Mesenchymal stem cell (in vitro differentiated cells and primary cell): ENCODE measurements at regions not wholly inside any gene's neighbourhood (a gene's known extent, or its start where the extent isn't known, plus 50 kb on each side); places are given as distances from the start of the nearest gene placed in this dataset.

Experiments used
- DNase-seq: peaks from one replicate; pipeline ENCODE4 v3.0.0-alpha.2; 2013
- H2AFZ ChIP-seq: one replicate; pipeline ENCODE4 v1.6.1; 2013; ENCODE audit warnings: low read depth, mild to moderate bottlenecking, control low read depth, inconsistent platforms, low read length, moderate library complexity
- H2AK5ac ChIP-seq: 2 replicates; pipeline ENCODE4 v1.6.1; 2013; ENCODE audit warnings: low read length, moderate library complexity, mild to moderate bottlenecking, inconsistent platforms; ENCODE audit not compliant: severe bottlenecking
- H2BK120ac ChIP-seq: one replicate; pipeline ENCODE4 v1.6.1; 2013; ENCODE audit warnings: low read depth, mild to moderate bottlenecking, inconsistent platforms, low read length, moderate library complexity
- H2BK12ac ChIP-seq, 2 experiments: one replicate each; pipeline ENCODE4 v1.6.1; 2013; ENCODE audit warnings: inconsistent platforms in 2 of 2, low read length in 2 of 2, mild to moderate bottlenecking in 2 of 2, moderate library complexity in 2 of 2, control low read depth in 1 of 2
- H2BK15ac ChIP-seq: one replicate; pipeline ENCODE4 v1.6.1; 2013; ENCODE audit warnings: mild to moderate bottlenecking, low read depth, inconsistent platforms; ENCODE audit not compliant: poor library complexity, severe bottlenecking
- H2BK5ac ChIP-seq: 2 replicates; pipeline ENCODE4 v1.6.1; 2013; ENCODE audit warnings: low read depth, mild to moderate bottlenecking, low read length, control low read depth, inconsistent platforms; ENCODE audit not compliant: poor library complexity, severe bottlenecking
- H3K14ac ChIP-seq, 2 experiments: one replicate each; pipeline ENCODE4 v1.6.1; 2013; ENCODE audit warnings: inconsistent platforms in 2 of 2, low read length in 2 of 2, control low read depth in 1 of 2, mild to moderate bottlenecking in 1 of 2, moderate library complexity in 1 of 2
- H3K18ac ChIP-seq, 2 experiments: one replicate each; pipeline ENCODE4 v1.6.1; 2013; ENCODE audit warnings: inconsistent platforms in 2 of 2, low read length in 2 of 2, control low read depth in 1 of 2, low read depth in 1 of 2, mild to moderate bottlenecking in 1 of 2
- H3K23ac ChIP-seq, 2 experiments: one replicate each; pipeline ENCODE4 v1.6.1; 2013; ENCODE audit warnings: inconsistent platforms in 2 of 2, low read length in 2 of 2, mild to moderate bottlenecking in 2 of 2, moderate library complexity in 2 of 2, control low read depth in 1 of 2
- H3K27ac ChIP-seq: 2 replicates; pipeline ENCODE4 v1.5.1; 2013; ENCODE audit warnings: mild to moderate bottlenecking, moderate library complexity, low read length, control low read depth, inconsistent platforms; ENCODE audit not compliant: poor library complexity, severe bottlenecking
- H3K27me3 ChIP-seq, 2 experiments: 2 replicates each; pipeline versions ENCODE4 v1.6.1 to v1.7.0; 2013; ENCODE audit warnings: low read length in 2 of 2, mild to moderate bottlenecking in 2 of 2, moderate library complexity in 2 of 2, control low read depth in 1 of 2, inconsistent platforms in 1 of 2; ENCODE audit not compliant: control insufficient read depth in 1 of 2, insufficient read depth in 1 of 2
- H3K36me3 ChIP-seq, 2 experiments: 2 replicates each; pipeline versions ENCODE4 v1.6.1 to v1.7.0; 2013; ENCODE audit warnings: low read length in 2 of 2, control low read depth in 1 of 2, inconsistent platforms in 1 of 2, low read depth in 1 of 2, mild to moderate bottlenecking in 1 of 2; ENCODE audit not compliant: insufficient read depth in 2 of 2, control insufficient read depth in 1 of 2
- H3K4ac ChIP-seq, 2 experiments: one replicate each; pipeline ENCODE4 v1.6.1; 2013; ENCODE audit warnings: inconsistent platforms in 2 of 2, low read length in 2 of 2, mild to moderate bottlenecking in 2 of 2, moderate library complexity in 2 of 2, control low read depth in 1 of 2, low read depth in 1 of 2
- H3K4me1 ChIP-seq: 2 replicates; pipeline ENCODE4 v1.6.1; 2013; ENCODE audit warnings: low read depth, low read length, control low read depth; ENCODE audit not compliant: control insufficient read depth, insufficient read depth
- H3K4me2 ChIP-seq: 2 replicates; pipeline ENCODE4 v1.6.1; 2013; ENCODE audit warnings: low read length, mild to moderate bottlenecking, inconsistent platforms; ENCODE audit not compliant: poor library complexity, severe bottlenecking
- H3K4me3 ChIP-seq, 2 experiments: 2 replicates each; pipeline versions ENCODE4 v1.5.1 to v1.7.0; 2013; ENCODE audit warnings: low read length in 2 of 2, mild to moderate bottlenecking in 2 of 2, control low read depth in 1 of 2, low read depth in 1 of 2; ENCODE audit not compliant: insufficient read depth in 1 of 2
- H3K79me1 ChIP-seq: replicated peaks from 2 replicates; pipeline ENCODE4 v1.6.1; 2013; ENCODE audit warnings: mild to moderate bottlenecking, control low read depth, low read length, inconsistent platforms; ENCODE audit not compliant: poor library complexity, severe bottlenecking
- H3K9ac ChIP-seq: 2 replicates; pipeline ENCODE4 v1.7.0; 2013; ENCODE audit warnings: mild to moderate bottlenecking, low read length, moderate library complexity
- H3K9me3 ChIP-seq: 2 replicates; pipeline ENCODE4 v1.7.0; 2013; ENCODE audit warnings: mild to moderate bottlenecking, low read length; ENCODE audit not compliant: control insufficient read depth
- H4K8ac ChIP-seq: one replicate; pipeline ENCODE4 v1.6.1; 2013; ENCODE audit warnings: inconsistent platforms, mild to moderate bottlenecking, low read length, moderate library complexity
- H4K91ac ChIP-seq: one replicate; pipeline ENCODE4 v1.6.1; 2013; ENCODE audit warnings: mild to moderate bottlenecking, low read length, inconsistent platforms
- WGBS: methylation state at CpG from one replicate; pipeline ENCODE4 v1.1.7; 2013; ENCODE audit warnings: mixed read lengths; 5-methylcytosine and 5-hydroxymethylcytosine counted together

DNA sequence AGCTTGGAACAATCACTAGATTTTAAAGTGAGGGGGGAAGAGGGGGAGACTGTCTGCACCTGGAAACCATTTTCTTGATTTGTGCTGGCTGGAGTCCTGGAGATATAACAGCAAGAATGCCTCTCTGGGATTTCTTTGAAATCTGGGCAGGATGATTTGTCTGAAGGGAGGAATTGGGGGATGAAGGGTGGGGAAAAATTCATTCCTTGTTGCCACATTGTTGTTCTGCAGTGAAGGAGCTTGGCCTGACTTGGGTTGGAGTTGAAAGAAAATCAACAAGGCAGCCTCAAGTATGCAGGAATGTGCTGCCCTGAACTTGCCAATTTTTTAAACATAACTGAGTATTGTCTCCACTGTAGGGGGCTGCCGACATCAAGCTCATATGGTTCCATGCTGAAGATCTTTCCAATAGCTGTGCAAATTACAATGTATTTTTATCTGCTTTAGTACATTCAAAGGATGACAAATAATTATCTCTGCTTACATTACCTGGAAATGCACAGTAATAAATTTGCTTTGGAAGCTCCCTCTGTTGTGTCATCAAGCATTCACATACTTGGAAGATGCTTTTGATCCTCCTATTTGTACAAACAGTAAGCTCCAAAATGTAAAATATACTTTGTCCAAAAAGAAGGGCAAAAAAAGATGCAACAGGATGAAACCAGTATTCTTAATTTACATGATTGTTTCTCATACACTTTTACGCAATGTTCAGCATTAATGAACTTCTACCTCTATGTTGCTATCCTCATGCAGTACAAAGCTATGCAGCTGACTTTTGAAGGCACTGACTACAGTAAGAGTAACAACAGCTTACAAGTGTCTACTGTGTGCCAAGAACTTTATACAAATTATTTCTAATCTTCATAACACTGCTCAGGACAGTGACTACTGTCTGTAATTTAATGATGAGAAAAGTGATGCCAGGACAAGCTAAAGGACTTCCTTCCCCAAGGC is 627.9 kb upstream of the KLF12 start:
- H2BK5ac ChIP-seq = no peak overlapping the region
- no peak overlapping the region for H2BK15ac ChIP-seq
- WGBS = 83% methylated on average over 2 of the region's 2 CpGs
- no peak overlapping the region for H3K18ac ChIP-seq
- no peaks in the 10 kb centered on the region for H3K36me3 ChIP-seq
- no peak overlapping the region for H3K4ac ChIP-seq
- H2AK5ac ChIP-seq = no peak overlapping the region
- peak overlapping the region; percentile 13 for H3K9ac ChIP-seq
- no peak overlapping the region for H3K14ac ChIP-seq
- H2AFZ ChIP-seq = no peak overlapping the region
- DNase-seq = no peak
- H3K4me2 ChIP-seq = no peak overlapping the region
- no peak overlapping the region for H4K8ac ChIP-seq
- no peak overlapping the region for H3K27ac ChIP-seq
- no peaks in the 10 kb centered on the region for H3K79me1 ChIP-seq
- no peak overlapping the region for H2BK12ac ChIP-seq
- no peak overlapping the region for H4K91ac ChIP-seq
- H3K27me3 ChIP-seq = no peaks in the 10 kb centered on the region
- H2BK120ac ChIP-seq = no peak overlapping the region
- H3K4me1 ChIP-seq = peaks cover 2% of the 10 kb centered on the region
- no peak overlapping the region for H3K23ac ChIP-seq
- H3K4me3 ChIP-seq = no peak overlapping the region
- no peaks in the 10 kb centered on the region for H3K9me3 ChIP-seq

DNA sequence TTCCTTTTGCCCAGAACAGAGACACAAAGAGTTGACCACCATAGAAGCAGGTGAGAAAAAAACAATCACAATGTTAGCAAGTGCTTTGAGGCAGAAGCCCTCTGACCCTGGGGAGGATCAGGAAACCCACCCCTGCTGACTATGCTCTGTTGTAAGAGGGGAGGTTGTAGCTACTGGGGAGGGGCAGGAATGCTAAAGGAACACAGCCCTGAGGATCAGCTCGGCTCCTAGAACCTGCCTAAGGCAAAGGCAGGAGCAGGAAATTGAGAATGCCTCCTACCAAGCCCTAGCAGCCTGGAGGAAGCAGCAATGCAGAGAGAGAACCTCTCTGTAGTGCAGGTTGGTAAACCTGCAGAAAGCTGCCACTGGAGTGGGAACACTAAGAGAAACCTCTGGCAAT is 624.0 kb upstream of the KLF12 start:
- Histone ChIP-seq H3K9me3 (no peaks in the 10 kb centered on the region), H3K27me3 (no peaks in the 10 kb centered on the region), H2AFZ (peak overlapping the region; percentile 36), H4K8ac (no peak overlapping the region), H2BK120ac (no peak overlapping the region), H3K4me1 (peaks cover 2% of the 10 kb centered on the region), H3K18ac (no peak overlapping the region), H2BK12ac (no peak overlapping the region), H3K4me2 (no peak overlapping the region), H3K14ac (no peak overlapping the region), H3K79me1 (no peaks in the 10 kb centered on the region), H3K23ac (peak overlapping the region in 1 of 2 experiments; percentile 51), H2BK5ac (no peak overlapping the region), H2AK5ac (no peak overlapping the region), H3K4me3 (no peak overlapping the region), H2BK15ac (no peak overlapping the region), H4K91ac (no peak overlapping the region), H3K9ac (no peak overlapping the region), H3K36me3 (no peaks in the 10 kb centered on the region), H3K4ac (no peak overlapping the region), H3K27ac (no peak overlapping the region)
- WGBS = 17% methylated on average over 1 of the region's 1 CpG
- no peak for DNase-seq

GRCh38 chr13:74755065-74755464 is 620.9 kb upstream of the KLF12 start:
- WGBS = 100% methylated on average over 1 of the region's 2 CpGs
- Histone ChIP-seq H3K4me3 (no peak overlapping the region), H2AFZ (no peak overlapping the region)

GRCh38 chr13:74751739-74752138 is 617.5 kb upstream of the KLF12 start:
- Histone ChIP-seq H4K8ac (no peak overlapping the region), H3K27me3 (no peaks in the 10 kb centered on the region), H3K4me2 (no peak overlapping the region), H3K27ac (no peak overlapping the region), H4K91ac (no peak overlapping the region), H3K79me1 (no peaks in the 10 kb centered on the region), H3K9me3 (no peaks in the 10 kb centered on the region), H3K36me3 (no peaks in the 10 kb centered on the region), H2BK120ac (no peak overlapping the region), H2BK12ac (no peak overlapping the region), H2BK15ac (no peak overlapping the region), H2AK5ac (no peak overlapping the region), H3K9ac (no peak overlapping the region), H3K14ac (no peak overlapping the region), H3K4me3 (no peak overlapping the region), H3K23ac (no peak overlapping the region), H2AFZ (no peak overlapping the region), H3K18ac (no peak overlapping the region), H2BK5ac (no peak overlapping the region), H3K4me1 (peaks cover 5% of the 10 kb centered on the region), H3K4ac (no peak overlapping the region)
- no peak for DNase-seq
- 100% methylated on average over 5 of the region's 5 CpGs for WGBS

More at GRCh38 chr13:74755065-74755464, 620.9 kb upstream of the KLF12 start:
- Histone ChIP-seq H3K4ac (no peak overlapping the region), H3K18ac (no peak overlapping the region), H3K36me3 (no peaks in the 10 kb centered on the region), H3K79me1 (no peaks in the 10 kb centered on the region), H4K8ac (no peak overlapping the region), H2BK120ac (no peak overlapping the region), H2BK5ac (no peak overlapping the region), H3K27ac (no peak overlapping the region), H3K9me3 (no peaks in the 10 kb centered on the region), H2BK15ac (no peak overlapping the region), H3K23ac (no peak overlapping the region), H3K9ac (no peak overlapping the region), H3K27me3 (no peaks in the 10 kb centered on the region), H3K14ac (no peak overlapping the region), H2BK12ac (no peak overlapping the region), H4K91ac (no peak overlapping the region), H2AK5ac (no peak overlapping the region), H3K4me2 (no peak overlapping the region), H3K4me1 (peaks cover 2% of the 10 kb centered on the region)
- DNase-seq = no peak
